Progenitor cell of endocrine pancreas (in vitro differentiated cells): ENCODE measurements at regions not wholly inside any gene's neighbourhood (a gene's known extent, or its start where the extent isn't known, plus 50 kb on each side); places are given as distances from the start of the nearest gene placed in this dataset.

ENCODE experiments used
- DNase-seq: peaks from one replicate; pipeline ENCODE4 v3.0.0; 2021; ENCODE audit warnings: low spot score; ENCODE audit not compliant: unreplicated experiment
- H3K27ac Mint-ChIP-seq: 2 replicates; pipeline ENCODE4 v1.8.0; 2021; ENCODE audit warnings: mild to moderate bottlenecking, moderate library complexity, mixed read lengths
- H3K27me3 Mint-ChIP-seq: 2 replicates; pipeline ENCODE4 v1.8.0; 2021; ENCODE audit warnings: mixed read lengths
- H3K36me3 Mint-ChIP-seq: 2 replicates; pipeline ENCODE4 v1.8.0; 2022; ENCODE audit warnings: mixed read lengths; ENCODE audit not compliant: insufficient read depth
- H3K4me1 Mint-ChIP-seq: 2 replicates; pipeline ENCODE4 v1.8.0; 2021; ENCODE audit warnings: low read depth, mixed read lengths
- H3K4me3 Mint-ChIP-seq: 2 replicates; pipeline ENCODE4 v1.8.0; 2021; ENCODE audit warnings: low read depth, mild to moderate bottlenecking, moderate library complexity, mixed read lengths
- H3K9me3 Mint-ChIP-seq: 2 replicates; pipeline ENCODE4 v1.8.0; 2021; ENCODE audit warnings: low read depth, mixed read lengths
- TF ChIP-seq, protein P1 (sequence below): fragments of 200-600 bp; sonication (generic); IDR thresholded peaks from one replicate; pipeline ENCODE4 v1.5.0; 2021; ENCODE audit warnings: antibody characterized with exemption, mild to moderate bottlenecking; ENCODE audit not compliant: unreplicated experiment

DNA sequence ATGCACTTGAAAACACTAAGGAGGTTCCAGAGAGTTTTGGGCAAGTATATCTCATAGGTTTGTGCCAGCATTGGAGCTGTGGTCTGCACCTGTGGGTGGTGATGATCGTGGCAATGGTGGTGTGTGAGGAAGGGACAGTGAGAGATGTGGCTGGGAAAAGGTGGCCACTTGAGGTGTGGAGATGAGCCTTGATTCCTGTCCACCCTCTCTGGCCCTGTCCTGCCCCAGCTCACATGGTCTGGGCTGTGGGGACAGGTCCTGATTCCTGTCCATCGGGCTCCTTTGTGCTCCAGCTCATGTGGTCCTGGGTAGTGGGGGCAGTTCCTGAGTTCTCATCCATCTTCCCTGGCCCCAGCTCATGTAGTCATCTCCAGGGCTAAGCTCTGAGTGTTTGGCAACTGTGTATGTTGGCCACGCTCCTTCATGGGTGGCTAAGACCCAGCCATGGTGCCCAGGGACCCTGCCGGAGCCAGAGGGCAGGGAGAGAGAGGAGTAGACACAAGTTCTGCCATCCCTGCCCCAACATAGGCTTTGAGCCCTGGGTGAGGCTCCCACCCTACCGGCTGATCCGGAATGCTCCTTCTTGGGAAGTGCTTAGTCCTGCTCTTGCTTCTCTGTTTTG is 294.4 kb upstream of the HDAC4 start:
- Mint-ChIP-seq H3K4me3 (no peak overlapping the region), H3K27me3 (peaks cover 8% of the 10 kb centered on the region), H3K36me3 (no peaks in the 10 kb centered on the region), H3K27ac (no peak overlapping the region), H3K4me1 (peaks cover 5% of the 10 kb centered on the region), H3K9me3 (no peaks in the 10 kb centered on the region)
- no peak for DNase-seq
- TF ChIP-seq, protein P1, sequence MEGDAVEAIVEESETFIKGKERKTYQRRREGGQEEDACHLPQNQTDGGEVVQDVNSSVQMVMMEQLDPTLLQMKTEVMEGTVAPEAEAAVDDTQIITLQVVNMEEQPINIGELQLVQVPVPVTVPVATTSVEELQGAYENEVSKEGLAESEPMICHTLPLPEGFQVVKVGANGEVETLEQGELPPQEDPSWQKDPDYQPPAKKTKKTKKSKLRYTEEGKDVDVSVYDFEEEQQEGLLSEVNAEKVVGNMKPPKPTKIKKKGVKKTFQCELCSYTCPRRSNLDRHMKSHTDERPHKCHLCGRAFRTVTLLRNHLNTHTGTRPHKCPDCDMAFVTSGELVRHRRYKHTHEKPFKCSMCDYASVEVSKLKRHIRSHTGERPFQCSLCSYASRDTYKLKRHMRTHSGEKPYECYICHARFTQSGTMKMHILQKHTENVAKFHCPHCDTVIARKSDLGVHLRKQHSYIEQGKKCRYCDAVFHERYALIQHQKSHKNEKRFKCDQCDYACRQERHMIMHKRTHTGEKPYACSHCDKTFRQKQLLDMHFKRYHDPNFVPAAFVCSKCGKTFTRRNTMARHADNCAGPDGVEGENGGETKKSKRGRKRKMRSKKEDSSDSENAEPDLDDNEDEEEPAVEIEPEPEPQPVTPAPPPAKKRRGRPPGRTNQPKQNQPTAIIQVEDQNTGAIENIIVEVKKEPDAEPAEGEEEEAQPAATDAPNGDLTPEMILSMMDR, result no peak

DNA sequence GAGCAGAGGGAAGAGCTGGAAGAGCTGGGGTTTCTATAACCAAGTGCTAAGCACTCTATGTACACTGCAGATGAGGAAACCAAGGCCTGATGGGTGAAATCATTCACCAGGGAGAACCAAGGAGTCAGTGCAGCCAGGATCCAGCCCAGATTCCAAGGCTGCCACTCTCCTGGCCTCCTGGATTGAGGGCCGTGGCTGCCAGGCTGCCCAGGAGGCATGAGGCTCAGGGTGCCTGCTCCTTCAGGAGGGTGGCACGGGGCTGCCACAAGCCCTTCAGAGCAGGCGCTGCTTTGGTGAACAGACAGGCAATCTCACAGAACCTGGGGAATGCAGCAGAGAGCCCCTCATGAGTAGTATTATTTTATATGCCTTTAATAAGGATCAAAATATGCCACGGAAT is 293.7 kb upstream of the HDAC4 start:
- H3K27me3 Mint-ChIP-seq, result peaks cover 8% of the 10 kb centered on the region
- H3K4me3 Mint-ChIP-seq, result no peak overlapping the region
- no peak overlapping the region for H3K27ac Mint-ChIP-seq
- TF ChIP-seq, protein P1, result no peak
- H3K4me1 Mint-ChIP-seq, result peaks cover 5% of the 10 kb centered on the region
- no peaks in the 10 kb centered on the region for H3K36me3 Mint-ChIP-seq
- no peak for DNase-seq
- no peaks in the 10 kb centered on the region for H3K9me3 Mint-ChIP-seq

DNA sequence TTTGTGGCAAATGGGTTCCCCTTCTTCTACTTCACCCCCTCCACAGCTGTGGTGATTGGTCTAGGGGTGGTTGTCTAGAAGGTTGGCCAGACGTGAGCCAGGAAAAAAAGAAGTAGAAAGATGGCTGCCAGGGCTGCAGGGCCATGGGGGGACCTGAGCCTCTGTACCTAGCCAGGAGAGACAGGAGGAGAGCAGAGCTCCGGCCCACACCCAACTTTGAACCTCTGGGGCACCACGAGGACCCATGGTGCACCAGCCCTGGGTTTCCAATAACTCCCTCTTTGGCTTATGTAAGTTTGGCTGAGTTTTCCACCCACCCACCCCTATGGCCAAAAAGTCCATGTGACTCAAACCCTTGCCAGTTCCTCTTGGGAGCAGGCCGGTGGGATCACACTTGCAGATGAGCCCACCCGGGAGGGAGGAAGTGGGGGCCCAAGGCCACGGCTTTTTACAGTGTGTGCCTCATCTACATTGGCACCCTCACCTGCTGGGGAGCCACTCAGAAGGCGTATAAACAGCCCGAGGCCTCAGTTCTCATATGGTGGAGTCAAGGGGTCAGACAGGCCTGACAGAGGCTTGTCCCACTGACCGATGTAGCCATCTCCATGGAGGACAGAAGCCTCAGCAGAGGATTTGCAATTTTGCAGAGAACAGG is 293.1 kb upstream of the HDAC4 start:
- TF ChIP-seq, protein P1, result no peak
- H3K9me3 Mint-ChIP-seq, result no peaks in the 10 kb centered on the region
- no peak for DNase-seq
- peaks cover 8% of the 10 kb centered on the region for H3K27me3 Mint-ChIP-seq
- peaks cover 5% of the 10 kb centered on the region for H3K4me1 Mint-ChIP-seq
- no peak overlapping the region for H3K27ac Mint-ChIP-seq
- no peak overlapping the region for H3K4me3 Mint-ChIP-seq
- no peaks in the 10 kb centered on the region for H3K36me3 Mint-ChIP-seq

DNA sequence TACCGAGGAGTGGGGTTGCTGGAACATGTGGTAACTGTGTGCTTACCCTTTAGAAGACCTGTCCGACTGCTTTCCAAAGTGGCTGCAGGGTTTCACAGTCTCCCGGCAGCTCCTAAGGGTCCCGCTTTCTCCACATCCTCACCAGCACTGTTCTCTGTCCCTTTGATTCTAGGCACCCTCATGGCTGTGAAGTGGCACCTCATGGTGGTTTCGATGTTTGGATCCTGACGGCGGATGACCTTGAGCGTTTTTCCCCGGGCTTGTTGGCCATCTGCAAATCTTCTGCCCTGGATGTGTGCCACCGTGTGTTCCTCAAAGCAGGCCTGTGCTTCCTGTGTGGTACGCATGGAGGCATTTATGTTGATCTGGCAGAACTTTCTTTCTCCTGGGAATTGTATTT is 292.5 kb upstream of the HDAC4 start:
- peaks cover 12% of the 10 kb centered on the region for H3K27me3 Mint-ChIP-seq
- no peak overlapping the region for H3K27ac Mint-ChIP-seq
- DNase-seq, result no peak
- TF ChIP-seq, protein P1, result no peak
- peaks cover 5% of the 10 kb centered on the region for H3K4me1 Mint-ChIP-seq
- H3K4me3 Mint-ChIP-seq, result no peak overlapping the region
- no peaks in the 10 kb centered on the region for H3K9me3 Mint-ChIP-seq
- no peaks in the 10 kb centered on the region for H3K36me3 Mint-ChIP-seq

DNA sequence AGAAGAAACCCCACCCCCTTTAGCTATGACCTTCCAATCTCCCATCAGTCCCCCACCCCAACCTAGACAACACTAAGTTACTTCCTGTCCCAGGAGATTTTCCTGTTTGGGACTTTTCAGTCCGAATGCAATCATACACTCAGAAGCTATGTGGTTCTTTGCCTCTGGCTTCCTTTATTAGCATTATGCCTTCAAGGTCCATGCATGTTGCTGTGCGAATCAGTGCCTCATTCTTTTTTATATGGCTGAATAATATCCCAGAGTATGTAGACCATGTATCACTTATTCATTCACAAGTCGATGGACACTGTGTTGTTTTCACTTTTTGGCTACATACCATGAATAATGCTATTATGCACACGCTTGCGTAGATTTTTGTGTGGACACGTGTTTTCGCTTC is 292.1 kb upstream of the HDAC4 start:
- no peak for DNase-seq
- no peak overlapping the region for H3K4me3 Mint-ChIP-seq
- no peaks in the 10 kb centered on the region for H3K36me3 Mint-ChIP-seq

More for the DNA sequence above, 292.1 kb upstream of the HDAC4 start:
- H3K27ac Mint-ChIP-seq, result no peak overlapping the region
- TF ChIP-seq, protein P1, result no peak
- H3K9me3 Mint-ChIP-seq, result no peaks in the 10 kb centered on the region
- peaks cover 5% of the 10 kb centered on the region for H3K4me1 Mint-ChIP-seq
- H3K27me3 Mint-ChIP-seq, result peaks cover 14% of the 10 kb centered on the region
